Right forelimb (tissue), 1 donor: ENCODE measurements at regions not wholly inside any gene's neighbourhood (a gene's known extent, or its start where the extent isn't known, plus 50 kb on each side); places are given as distances from the start of the nearest gene placed in this dataset.

Experiments
- DNase-seq: peaks from one replicate; pipeline ENCODE4 v3.0.0-alpha.2; 2018

GRCh38 chr10:47169581-47169980 is 130.4 kb upstream of the GDF10 start:
- no peak for DNase-seq

- no peak for DNase-seq
These were observed 126.0 kb upstream of the GDF10 start for GRCh38 chr10:47173929-47174442.

- DNase-seq, result peak; percentile 37
These were observed 124.5 kb upstream of the GDF10 start for GRCh38 chr10:47175181-47176123.

- peak; percentile 43 for DNase-seq
These were observed 123.6 kb upstream of the GDF10 start for GRCh38 chr10:47176206-47176902.

- DNase-seq, result peak; percentile 27
These were observed 122.8 kb upstream of the GDF10 start for GRCh38 chr10:47176903-47177868.

GRCh38 chr10:47178537-47179290 is 121.3 kb upstream of the GDF10 start:
- no peak for DNase-seq

GRCh38 chr10:47179291-47179647 is 120.7 kb upstream of the GDF10 start:
- no peak for DNase-seq

- no peak for DNase-seq
These were observed 118.7 kb upstream of the GDF10 start for GRCh38 chr10:47181052-47181849.

- peak; percentile 37 for DNase-seq
These were observed 116.9 kb upstream of the GDF10 start for GRCh38 chr10:47182934-47183703.

GRCh38 chr10:47183704-47184041 is 116.3 kb upstream of the GDF10 start:
- DNase-seq, result no peak

- DNase-seq, result no peak
These were observed 115.7 kb upstream of the GDF10 start for GRCh38 chr10:47184273-47184672.

GRCh38 chr10:47184724-47185330 is 115.2 kb upstream of the GDF10 start:
- DNase-seq, result no peak

- no peak for DNase-seq
These were observed 113.1 kb upstream of the GDF10 start for GRCh38 chr10:47186941-47187340.

GRCh38 chr10:47187592-47187991 is 112.4 kb upstream of the GDF10 start:
- DNase-seq, result no peak

- no peak for DNase-seq
These were observed 111.8 kb upstream of the GDF10 start for GRCh38 chr10:47188156-47188555.

- DNase-seq, result no peak
These were observed 110.2 kb upstream of the GDF10 start for GRCh38 chr10:47189802-47190201.

- no peak for DNase-seq
These were observed 109.7 kb upstream of the GDF10 start for GRCh38 chr10:47190301-47190700.

GRCh38 chr10:47190802-47191450 is 109.1 kb upstream of the GDF10 start:
- DNase-seq, result no peak

GRCh38 chr10:47192273-47192672 is 107.7 kb upstream of the GDF10 start:
- no peak for DNase-seq
